ENCODE measurements at regions not wholly inside any gene's neighbourhood (a gene's known extent, or its start where the extent isn't known, plus 50 kb on each side); places are given as distances from the start of the nearest gene placed in this dataset.

DNA sequence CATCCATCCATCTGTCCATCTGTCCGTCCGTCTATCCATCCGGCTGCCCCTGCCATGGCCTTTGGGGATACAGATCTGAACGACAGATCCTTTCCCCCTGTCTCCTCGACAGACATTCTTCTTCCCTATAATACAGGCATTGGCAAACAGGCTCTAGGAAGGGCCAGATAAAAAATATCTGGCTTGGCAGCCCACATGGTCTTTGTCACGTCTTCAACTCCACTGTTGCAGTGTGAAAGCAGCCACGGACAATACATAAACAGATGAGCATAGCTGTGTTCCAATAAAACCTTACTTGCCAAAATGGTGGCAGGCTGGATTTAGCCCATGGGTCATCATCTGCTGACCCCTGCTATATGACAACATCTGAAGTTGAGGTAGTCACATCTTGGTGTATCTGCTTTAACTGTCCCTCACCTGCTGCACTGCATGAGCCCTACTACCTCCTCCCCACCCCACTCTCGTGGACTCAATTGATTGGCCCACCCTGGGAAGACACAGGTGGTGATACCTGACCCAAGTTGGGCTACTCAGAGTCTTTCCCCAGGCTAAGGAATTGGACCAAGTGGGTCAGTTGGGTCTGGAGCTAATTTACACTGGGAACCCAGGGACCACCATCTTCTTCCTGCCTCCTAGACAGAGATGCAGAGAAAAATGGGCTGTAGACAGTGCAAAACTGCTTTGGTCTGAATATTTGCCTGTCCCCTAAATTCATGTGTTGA, 128.4 kb upstream of the SMAD3 start:
- no peak for TF ChIP-seq EZH2phosphoT487 (IDR thresholded peaks at IDR 0.05; ENCODE audit: borderline replicate concordance, low read depth, low read length)
- TF ChIP-seq, protein P1, sequence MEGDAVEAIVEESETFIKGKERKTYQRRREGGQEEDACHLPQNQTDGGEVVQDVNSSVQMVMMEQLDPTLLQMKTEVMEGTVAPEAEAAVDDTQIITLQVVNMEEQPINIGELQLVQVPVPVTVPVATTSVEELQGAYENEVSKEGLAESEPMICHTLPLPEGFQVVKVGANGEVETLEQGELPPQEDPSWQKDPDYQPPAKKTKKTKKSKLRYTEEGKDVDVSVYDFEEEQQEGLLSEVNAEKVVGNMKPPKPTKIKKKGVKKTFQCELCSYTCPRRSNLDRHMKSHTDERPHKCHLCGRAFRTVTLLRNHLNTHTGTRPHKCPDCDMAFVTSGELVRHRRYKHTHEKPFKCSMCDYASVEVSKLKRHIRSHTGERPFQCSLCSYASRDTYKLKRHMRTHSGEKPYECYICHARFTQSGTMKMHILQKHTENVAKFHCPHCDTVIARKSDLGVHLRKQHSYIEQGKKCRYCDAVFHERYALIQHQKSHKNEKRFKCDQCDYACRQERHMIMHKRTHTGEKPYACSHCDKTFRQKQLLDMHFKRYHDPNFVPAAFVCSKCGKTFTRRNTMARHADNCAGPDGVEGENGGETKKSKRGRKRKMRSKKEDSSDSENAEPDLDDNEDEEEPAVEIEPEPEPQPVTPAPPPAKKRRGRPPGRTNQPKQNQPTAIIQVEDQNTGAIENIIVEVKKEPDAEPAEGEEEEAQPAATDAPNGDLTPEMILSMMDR (conservative IDR thresholded peaks at IDR 0.05; ENCODE audit: low read length): no peak

Measured in OCI-LY7 (cell line).